GM19468 (cell line): ENCODE measurements at regions not wholly inside any gene's neighbourhood (a gene's known extent, or its start where the extent isn't known, plus 50 kb on each side); places are given as distances from the start of the nearest gene placed in this dataset.

Experiments
- ATAC-seq: cut with Tn5 transposase; IDR thresholded peaks from one replicate; pipeline ENCODE4 v1.9.1; 2021; ENCODE audit warnings: mild to moderate bottlenecking, moderate library complexity, moderate number of reproducible peaks; ENCODE audit not compliant: unreplicated experiment; ENCODE audit errors: extremely low read depth

DNA sequence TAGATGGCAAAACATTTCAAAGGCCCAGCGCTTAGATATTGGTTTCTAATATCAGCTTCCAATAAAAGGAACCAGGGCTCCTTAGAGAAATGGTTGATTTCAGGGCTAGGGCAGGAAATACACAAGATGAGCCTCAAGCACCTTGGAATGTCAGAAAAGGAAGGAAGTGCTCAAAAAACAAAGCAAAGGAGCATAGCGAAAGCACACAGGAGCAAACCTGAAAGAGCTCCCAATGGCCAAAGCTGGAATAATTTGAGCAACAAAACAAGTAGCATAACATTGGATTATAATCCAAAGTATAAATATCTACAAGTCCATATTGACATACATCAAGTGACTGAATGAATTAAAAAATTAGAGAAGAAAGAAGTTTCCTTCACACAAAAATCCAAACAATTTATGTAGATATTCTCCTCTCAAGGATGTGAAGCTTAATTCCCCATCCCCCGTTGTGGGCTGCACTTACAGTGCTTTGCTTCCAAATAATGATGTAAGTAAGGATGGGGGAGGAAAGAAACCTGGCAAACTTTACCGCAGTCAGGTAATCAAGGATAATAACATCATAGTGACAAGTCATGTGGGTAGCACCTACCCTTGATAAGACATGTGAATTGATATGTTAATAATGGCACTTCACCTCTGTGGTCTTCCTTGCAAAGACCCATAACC lies 132.9 kb upstream of the DST start:
- ATAC-seq: no peak

DNA sequence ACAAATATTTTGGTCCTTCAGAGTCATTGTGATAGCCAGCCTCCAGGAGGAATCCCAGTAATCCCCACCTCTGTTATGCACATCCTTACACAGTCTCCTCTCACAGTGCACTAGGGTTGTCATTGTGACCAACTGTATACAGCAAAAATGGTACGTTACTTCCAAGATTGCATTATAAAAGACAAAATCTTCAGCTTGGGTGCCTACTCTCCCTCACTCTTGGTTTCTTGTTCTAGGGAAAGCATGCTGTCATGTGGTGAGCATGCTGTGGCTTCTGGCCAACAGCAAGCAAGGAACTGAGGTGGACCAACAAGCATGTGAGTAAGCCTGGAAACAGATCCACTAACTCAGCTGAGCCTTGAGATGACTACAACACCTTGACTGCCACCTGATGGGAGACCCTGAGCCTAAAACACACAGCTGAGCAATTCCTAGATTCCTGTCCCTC lies 130.1 kb upstream of the DST start:
- ATAC-seq: no peak

DNA sequence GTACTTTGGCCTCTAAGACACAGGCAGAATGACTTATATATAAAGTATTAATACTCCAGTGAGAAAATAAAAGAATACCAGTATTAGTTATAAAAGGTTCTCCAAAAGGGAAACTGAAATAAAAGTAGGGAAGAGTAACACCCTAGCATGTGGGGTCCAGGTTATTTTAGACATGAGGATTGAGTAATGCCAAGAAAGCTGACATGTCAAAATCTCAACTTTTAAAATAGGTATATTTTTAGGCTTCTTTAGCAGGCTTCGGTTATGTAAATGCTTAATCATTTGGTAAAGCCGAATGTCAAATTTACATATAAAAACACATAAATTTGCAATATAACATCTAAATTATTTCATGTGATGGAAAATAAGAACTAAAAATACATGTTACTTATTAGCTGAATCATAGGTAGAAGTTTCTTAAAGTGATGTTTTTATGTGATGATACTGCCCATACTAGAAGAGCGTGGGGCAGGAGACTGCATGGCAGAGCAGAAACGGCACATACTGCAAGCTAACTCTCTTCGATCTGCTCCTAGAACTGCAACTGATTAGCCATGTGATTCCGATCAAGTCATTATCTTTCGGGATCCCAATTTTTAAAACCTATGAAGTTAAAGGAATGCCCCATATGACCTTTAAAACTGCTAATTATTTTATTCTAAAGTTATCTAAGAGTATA lies 129.4 kb upstream of the DST start:
- ATAC-seq: no peak

DNA sequence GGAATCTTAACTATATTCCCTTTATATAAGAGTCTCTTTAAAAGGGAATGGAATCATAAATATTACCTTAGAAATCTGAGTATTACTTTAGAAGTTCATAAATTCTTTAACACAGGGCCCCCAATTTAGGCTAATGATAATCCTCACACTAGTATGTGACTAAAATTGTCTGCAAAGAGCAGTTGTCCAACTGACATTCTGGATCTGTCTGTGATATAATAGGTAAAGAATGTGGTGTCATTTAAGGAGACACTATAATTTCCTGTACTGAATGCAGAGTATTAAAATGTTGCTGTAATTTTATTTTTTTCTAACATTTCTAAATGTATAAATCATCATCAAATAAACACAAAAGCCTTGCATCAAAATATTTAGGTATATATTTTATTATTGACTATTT lies 128.5 kb upstream of the DST start:
- ATAC-seq: no peak

DNA sequence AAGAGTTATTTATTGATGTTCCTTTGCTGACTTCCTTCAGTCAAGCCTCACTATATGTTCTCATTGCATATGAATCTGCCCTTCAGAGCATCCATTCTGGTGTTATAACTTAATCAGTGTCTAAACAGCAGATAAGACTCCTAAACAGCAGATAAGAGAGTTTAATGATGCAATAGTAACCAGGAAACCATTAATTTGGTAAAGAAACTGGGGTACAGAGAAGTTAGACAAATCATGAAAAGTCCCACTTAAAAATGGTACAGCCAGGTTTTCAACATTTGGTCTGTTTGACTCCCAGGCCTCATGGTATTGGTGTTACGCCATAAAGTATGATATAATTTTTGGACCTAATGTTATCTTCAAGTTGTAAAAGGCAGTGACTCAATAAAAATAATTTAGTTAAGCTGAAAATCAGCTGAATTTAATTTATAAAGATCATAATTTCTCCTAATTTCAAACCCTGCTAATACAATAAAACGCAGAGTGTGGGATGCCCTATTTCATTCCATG lies 127.4 kb upstream of the DST start:
- no peak for ATAC-seq

DNA sequence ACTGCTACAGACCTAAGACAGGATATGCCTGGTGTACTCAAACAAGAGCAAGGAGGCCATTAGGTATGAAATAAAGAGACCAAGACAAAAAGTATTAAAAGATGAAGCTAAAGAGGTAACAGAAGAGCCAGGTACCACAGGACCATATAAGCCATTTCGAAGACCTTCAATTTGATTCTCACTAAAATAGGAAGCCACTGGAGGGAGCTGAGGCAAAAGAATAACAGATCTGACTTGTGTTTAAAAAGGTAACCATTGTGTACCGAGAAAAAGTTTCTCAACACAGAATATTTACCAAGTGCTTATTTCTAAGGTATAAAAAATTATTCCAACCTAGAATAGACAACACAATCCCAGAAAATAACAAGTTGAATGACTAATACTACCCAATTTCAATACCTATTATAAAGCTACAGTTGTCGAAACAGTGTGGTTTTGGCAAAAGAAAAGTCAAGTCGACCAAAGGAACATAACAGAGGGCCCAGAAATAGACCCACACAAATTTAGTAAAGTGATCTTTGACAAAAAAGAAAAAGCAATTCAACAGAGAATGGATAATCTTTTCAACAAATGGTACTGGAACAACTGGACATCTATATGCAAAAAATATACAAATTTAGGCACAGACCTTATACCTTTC lies 125.3 kb upstream of the DST start:
- ATAC-seq: no peak

DNA sequence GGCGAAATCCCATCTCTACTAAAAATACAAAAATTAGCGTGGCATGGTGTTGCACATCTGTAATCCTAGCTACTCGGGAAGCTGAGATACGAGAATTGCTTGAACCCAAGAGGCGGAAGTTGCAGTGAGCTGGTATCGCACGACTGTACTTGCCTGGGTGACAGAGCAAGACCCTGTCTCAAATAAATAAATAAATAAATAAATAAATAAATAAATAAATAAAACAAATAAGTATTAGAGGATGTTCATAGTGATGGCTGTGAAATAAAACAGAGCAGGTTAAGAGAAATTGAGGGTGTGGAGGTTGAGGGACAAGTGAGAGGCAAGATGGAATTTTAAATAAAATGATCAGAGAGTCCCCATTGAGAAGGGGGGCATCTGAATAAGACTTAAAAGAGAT lies 124.7 kb upstream of the DST start:
- no peak for ATAC-seq

DNA sequence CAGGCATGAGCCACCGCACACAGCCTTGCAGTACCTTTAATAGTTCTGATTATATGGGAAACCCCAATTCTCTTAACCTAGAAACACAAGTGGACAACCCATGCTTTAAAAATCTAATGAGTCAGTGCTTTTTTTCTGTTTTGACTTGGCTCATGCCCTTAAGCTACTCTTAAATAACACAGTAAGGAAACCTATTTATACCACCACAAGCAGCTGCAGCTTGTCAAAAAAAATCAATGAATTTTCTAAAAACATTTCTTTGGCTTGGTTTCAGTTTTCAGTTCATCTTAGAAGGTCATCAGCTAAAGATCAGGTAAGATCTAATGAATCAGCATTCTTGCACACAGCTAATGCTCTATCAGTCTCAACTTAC lies 124.1 kb upstream of the DST start:
- ATAC-seq: peak; percentile 61

DNA sequence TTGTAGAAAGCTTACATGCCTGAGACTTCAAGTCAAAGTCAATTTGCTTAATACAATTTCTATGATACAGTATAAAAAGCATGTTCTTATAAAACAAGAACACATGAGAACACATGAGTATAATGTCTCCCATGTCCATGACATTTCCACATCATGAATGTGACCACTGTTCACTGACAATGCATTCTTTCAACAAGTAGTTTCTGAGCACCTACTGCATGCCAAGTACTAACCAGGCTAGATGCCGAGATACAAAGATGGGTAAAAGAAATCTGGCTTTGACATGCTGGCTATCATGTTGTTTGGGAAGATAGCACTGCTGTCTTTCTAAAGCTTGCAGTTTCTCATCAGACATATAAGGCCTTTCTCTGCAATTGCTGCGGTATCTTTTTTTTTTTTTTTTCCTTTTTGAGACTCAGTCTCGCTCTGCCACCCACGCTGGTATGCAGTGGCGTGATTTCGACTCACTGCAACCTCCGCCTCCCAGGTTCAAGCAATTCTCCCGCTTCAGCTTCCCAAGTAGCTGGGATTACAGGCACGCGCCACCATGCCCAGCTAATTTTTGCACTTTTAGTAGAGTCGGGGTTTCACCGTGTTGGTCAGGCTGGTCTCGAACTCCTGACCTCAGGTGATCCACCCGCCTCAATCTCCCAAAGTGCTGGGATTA lies 123.6 kb upstream of the DST start:
- no peak for ATAC-seq

DNA sequence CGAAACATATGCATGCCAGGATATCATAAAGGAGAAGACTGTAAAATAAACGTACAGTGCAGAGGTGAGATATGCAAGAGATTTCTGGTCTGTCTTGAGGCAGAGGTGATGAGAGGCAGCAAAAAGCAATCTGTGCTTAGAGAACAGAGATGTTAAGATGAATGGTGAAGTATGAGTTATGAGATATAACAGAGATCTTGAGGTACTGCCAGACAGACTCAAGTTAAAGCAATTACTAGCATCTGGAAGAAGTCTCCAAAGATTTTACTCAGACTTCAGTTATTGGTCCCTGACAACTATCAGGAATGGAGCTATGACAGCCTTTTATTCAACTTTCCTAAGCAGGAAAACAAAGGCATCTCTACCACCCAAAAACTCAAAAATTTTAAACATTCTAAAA lies 122.8 kb upstream of the DST start:
- no peak for ATAC-seq

DNA sequence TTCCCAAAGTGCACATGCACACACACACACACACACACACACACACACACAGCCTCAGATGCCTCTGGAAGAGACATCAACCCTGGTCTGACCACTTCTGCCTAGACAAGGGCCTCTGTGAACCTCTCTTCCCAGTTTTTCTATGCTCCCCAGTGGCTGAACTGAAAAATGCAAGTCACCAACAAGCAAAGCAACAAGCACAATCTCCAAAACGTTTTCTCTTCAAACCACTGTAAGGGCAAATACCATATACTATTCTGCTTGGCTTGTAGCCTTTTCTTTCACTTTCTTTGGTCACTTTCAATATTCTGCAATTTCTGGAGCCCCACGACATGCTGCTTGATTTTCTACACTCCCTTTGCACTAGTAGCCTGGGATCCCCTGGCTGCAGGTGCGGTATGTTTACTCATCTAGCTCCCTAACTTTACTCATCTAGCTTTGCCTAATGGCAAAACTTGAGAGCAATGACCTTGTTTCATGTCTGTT lies 121.4 kb upstream of the DST start:
- peak; percentile 40 for ATAC-seq

DNA sequence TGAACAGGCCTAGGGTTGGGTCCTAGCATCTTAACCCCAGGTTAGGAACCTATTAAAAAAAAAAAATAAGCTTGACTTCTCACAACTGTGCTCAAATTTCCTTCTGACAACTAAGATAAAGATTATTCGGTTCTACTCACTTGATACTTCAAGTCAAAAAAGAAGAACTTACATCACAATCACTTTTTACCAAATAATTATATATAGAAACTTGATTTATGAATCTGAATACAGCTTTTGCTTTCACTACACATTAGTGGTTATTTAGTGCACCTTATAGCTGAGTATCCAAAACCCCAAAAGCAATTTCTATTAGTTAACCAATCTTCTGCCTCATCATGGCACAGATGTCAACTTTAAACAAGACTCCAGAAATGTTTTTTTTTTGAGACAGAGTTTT lies 119.0 kb upstream of the DST start:
- no peak for ATAC-seq

DNA sequence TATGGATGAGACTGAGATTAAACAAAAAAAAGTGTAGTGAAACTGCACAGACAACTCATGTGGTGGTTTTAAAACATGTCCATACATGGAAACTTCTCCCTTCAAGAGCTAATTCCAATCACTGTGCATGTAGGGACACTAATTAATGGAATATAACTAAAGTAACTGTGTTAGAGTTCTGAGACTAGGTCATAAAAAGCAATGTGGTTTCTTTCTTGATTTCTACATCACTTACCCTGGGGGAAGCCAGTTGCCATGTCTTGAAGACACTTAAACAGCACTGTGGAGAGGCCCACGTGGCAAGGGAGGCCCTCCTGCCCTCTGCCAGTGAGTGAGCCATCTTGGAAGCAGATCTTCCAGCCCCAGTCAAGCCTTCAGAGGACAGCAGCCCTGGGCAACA lies 118.2 kb upstream of the DST start:
- no peak for ATAC-seq

DNA sequence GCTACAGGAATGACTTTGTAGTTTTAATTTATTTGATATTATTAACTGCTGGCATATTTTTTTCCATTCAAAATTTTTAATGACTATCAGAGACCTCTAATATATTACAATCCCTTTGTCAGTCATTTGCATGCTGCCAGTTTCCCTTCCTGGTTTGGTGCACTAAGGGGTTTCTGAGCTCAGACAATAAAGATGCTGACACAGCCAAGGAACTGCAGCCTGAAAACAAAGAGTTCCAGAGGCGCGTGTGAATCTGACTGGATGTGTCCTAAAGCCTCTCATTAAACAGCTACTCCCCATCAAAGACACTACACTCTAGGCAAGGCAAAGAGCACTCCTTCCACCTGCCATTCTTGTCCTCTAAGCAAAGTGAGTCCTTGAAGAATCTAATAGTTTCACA lies 116.8 kb upstream of the DST start:
- ATAC-seq: no peak

DNA sequence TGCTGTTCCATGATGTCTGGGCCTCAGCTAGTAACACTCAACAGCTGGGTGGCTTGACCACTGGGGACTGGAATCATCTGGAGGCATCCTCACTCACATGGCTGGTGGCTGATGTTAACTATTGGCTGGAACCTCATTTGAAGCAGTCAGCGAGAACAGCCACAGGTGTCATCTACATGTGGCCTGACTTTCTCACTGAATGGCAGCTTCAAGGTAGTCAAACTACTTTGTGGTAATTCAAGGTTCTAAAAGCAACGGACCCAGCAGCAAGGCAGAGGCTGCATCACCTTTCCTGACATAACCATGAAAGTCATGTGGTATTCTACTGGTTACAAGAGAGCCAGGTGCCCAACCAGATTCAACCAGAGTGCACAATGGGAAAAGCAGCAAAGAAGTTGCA lies 115.9 kb upstream of the DST start:
- ATAC-seq: no peak

DNA sequence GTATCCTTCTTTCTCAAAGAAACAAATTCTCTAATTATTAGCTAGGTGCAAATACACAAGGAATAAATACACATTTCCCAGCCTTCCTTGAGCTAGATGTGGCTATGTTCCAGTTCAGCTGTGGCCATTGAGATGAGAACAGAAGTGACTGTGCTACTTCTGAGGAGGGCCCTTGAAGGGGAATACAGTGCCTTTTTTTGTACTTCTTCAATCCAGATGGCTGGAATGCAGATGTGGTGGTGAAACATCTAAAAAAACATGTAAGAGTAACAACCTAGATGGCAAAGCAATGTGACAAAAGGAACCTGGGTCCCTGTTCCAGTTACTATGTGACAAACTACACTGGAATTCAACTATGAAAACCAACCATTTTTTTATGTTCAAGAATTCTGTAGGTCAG lies 115.4 kb upstream of the DST start:
- no peak for ATAC-seq

DNA sequence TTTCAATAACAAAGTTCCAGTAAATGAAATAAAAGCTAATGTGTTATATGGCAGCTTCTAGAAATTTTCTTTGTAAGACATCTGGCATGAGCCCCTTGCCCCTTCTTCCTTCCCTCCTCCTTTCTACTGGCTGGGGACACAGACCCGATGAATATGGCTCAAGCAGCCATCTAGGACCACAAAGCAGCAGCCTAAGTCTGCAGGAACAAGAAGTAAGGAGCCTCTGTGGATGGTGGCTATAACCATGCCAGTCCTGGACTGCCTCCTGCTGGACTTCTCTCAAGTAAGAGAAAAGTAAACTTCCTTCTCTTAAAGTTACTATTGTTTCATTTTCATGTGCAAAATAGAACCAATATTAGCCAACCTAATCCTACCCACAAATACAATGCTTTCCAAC lies 114.9 kb upstream of the DST start:
- ATAC-seq: no peak

DNA sequence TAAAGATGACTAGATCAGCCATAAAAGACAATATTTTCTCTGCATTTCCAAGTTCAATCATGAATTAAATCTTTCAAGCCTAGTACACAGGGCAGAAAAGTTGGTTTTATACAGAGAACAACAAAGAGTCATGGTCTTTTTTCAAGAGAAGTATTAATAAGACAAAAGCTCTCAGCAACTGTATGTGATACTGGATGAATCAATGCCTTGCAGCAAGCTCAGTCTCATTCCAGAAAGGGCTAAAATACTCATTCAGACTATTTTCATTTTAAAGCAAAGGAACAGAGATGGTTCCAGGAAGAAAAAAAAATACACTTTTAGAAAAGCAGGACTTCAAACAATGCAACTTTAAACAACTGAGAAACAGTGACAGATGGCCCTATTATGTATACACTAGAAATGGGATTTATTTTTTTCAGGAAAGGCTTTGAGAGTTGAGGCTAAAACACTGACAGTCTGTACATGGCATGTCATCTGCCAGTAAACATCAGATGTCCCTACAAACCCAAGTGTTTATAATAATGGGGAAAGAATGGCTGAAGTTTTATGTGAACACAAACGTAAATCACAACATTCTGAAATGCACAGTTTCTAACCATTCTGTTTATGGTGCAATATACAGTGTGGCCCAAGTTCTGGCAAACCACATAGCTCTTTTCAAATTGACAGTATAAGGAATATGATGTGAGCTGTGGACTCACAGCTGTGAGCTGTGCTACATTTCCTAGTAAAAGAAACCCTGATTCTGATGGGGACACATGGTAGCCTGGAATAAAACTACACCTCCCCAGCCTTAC lies 114.3 kb upstream of the DST start:
- no peak for ATAC-seq

DNA sequence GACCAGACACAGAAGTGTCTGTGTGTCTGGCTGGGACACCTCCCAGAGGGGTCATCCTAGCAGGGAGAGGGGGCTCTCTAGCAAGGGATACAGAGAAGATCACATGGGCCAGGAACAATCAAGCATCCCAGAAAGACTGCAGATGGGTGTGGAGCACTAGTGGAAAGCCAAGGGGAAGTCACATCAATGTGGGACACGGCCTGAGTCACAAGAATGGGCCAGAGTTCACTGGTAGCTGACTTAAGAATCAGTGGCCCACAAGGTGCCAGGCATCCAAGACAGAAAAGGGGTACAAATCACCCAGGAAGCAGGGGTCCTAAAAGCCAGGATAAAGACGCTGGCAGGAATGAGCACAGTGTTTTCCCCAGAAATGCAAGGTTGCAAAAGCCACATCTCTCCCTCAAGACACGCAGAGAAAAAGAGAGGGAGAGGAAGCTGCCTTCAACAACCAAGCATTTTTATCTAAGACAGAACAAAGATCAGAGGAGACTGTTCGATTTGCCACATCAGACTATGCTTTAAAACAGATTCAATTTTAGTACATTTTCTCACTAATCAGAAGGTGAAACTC lies 113.6 kb upstream of the DST start:
- ATAC-seq: no peak

DNA sequence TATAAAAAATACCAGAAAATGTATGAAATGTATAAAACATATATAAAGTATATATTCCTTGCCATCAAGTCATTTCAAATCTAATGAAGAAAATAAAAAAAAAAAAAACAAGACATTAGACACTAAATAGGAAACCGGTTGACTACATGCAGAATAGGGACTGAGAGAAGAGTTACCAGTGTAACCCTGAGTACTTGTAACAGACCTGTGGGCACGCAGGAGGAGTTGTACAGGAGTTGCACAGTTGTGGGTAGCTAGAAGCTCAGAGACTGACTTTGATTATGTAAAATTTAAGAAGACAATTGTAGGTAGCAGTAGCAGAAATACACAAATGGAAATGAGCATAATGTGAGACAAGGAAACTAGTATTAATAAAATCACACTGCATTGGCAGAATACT lies 112.4 kb upstream of the DST start:
- ATAC-seq: no peak
